ENCODE measurements at regions not wholly inside any gene's neighbourhood (a gene's known extent, or its start where the extent isn't known, plus 50 kb on each side); places are given as distances from the start of the nearest gene placed in this dataset.

DNA sequence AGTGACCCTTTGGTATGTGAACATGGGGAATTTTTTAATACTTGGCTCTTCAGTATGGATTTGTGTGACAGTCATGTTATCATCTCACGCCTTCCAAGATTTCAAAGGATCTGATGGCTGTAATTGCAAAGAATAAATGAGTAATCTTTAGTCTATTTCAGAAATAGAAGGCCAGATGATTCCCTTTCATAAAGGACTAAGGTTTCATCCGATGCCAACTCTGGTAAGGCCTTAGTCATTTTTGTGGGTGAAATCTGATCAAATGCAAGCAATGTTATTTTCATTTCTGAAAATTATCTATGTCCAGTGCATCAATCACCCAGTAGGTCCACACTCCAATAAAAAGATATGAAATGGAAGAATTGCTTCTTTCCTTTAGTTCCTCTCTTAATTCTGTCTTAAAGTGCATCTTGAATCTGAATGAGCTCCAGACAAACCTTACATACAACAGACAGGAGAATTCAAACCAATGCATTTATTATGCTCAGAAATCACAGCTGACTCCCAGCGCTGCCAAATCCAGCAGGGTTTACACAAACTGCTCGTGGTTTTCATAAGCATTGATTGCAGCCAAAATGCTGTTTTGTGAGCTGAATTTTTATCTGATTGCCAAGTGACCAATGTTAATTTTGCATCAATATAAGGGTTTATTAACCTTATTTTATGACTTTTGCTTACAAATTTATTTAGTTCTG, 565.2 kb upstream of the MARCKS start:
- DNase-seq (ENCODE audit: low read depth in 2 of 2): no peak

DNA sequence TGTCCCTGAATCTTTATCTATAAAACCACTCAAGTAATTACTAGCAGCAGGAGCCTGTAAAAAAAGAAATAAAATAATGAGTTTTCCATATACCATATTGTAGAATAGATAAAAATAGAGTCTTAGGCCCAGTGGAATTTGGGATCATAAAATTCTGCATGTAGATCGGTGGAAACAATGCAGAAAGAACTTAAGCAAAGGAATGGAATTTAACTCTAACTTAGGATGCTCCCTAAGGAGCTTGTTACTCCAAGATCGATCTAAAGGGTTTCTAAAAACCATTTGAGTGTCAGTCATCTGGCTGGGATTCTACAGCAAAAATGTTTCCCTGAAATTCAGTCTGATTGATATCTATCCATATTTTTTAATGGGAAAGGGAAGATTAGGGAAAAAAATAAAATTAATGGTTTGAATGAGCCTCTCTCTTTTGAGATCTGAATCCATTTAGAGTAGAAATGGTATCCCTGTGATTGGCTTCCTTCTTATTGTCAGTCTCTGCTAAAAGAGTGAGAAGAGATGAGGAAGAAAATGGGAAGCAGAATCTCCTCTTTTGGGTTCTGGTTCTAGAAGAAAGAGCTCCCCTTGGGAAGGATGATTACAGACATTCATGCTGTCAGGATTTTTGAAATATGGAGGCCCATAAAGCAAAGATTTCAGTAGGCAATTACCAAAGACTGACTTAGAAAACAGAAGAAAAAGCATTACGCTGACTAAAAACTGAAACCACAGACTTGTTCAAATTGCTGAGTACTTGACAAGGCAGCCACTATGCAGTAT, 564.3 kb upstream of the MARCKS start:
- DNase-seq (ENCODE audit: low read depth in 2 of 2): no peak

DNA sequence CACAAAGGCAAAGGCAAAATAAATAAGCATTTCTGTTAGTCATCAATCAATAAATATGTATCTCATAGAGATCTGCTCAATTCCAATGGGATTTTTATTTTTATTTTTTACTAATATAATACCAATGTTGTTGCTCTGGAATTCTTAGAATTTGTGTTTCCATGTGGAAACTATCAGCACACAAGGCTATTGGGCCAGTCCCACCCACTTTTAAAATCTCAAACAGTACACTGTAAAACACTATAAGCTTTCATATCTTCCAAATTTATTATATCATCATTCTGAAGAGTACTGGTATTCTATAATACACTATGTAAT, 563.8 kb upstream of the MARCKS start:
- no peak for DNase-seq (ENCODE audit: low read depth in 2 of 2)

DNA sequence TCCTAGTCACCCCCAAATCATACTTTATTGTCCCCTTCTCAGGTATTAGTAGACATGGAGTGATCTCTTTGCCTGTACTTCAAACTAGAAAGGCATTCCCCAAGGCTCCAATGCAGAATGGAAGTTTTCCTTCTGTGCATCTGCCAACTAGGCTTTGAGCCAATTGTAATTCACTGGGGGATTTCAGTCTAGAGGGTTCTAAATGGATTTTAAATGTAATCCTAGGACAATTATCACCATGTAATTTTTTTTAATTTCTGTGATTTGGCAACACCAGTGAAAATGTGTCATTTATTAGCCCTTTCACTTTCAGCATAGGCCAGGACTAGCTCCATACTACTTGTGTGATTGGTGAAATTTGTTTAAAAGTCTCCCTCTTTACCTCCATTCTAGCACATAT, 557.6 kb upstream of the MARCKS start:
- no peak for DNase-seq (ENCODE audit: low read depth in 2 of 2)

DNA sequence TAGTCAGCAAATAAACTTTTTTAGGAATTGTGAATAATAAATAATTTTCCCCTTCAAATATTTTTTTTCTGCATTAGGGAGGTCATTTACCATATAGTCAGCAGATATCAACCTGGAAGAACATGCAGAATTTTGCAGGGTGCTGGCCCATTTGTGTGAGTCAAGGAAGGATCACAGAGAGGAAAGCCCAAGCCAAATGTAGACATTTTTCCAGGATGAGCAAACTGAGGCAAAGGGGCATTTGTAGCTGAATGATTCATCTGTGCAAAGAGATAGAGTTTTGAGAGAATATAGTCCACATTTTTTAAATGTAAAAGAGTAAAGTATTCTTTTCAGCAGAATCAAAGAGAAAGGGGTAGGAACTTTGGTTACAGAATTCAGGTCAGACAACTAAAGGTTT, 555.5 kb upstream of the MARCKS start:
- no peak for DNase-seq (ENCODE audit: low read depth in 2 of 2)

DNA sequence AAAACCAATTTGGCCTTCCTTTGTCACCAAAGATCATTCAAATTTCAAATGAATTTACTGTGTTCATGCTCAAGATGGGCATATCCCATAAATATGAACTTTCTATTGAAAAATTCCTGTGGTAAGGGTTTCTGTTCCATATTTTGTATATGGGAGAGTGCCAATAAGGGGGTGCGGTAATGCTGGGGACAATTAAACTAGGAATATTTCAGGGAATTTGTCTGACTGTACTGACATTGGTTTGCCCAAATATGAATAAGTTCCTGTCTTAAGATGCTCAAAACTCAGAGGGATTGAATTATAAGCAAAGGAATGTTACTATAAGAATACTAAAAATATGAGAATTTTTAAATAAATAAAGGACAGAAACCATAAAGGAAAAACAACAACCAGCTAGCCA, 553.0 kb upstream of the MARCKS start:
- DNase-seq (ENCODE audit: low read depth in 2 of 2): no peak

DNA sequence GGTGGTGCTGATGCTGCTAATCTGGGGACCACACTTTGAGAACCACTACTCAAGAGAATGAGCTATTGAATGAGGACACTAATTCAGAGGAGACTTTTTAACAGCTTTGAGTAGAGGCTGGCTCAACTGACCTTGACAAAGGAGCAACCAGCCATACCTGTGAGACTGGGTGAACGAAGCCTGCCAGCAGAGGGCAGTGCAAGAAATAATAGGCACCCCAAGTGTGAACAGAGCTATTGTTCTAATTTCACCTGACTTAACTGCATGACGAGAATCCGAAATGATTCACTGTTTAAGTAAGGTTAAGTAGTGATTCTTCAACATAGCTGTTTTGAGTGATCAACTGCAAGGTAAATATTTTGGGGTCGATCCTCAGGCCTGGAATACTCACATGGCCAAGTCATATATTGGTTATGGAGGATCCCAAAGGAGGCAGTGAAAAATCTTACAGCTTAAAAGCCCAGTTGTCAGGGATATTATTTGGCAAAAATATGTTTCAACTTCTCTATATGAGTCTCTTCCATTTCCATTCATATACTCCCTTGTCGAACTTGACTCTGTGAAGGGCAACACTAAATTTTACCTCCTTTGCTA, 550.5 kb upstream of the MARCKS start:
- no peak for DNase-seq (ENCODE audit: low read depth in 2 of 2)

DNA sequence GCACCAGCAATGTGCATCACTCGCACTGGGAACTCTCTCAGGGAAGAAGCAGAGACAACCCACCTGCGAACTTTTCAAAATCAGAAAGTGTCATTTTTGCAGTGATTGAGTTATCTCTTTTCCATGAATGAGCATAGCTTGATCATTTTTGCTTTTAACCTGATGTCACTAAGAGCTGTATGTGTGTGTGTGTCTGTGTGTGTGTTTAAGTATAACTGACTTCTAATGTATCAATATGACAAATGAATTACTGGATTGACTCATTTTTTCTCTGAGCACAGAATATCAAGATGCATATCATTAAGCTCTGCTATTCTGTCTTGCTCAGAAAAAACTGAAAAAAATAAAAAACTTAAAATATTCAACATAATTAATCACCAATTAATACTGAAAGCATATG, 548.9 kb upstream of the MARCKS start:
- DNase-seq (ENCODE audit: low read depth in 2 of 2): no peak

DNA sequence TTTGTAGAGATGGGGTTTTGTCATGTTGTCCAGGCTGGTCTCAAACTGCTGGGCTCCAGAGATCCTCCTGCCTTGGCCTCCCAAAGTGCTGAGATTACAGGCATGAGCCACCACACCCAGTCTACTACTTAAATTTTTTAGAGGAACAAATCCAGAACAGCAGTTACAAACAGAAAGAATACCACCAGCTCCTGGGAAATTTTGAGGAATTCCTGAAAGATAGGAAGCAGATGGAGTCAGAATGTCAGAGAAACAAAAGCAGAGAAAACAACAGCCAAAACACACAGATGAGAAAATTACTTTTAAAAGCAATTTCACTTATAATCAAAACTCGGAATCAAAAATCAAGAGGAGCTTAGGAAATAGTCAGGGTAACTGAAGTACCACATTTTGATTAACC, 543.3 kb upstream of the MARCKS start:
- no peak for DNase-seq (ENCODE audit: low read depth in 2 of 2)

DNA sequence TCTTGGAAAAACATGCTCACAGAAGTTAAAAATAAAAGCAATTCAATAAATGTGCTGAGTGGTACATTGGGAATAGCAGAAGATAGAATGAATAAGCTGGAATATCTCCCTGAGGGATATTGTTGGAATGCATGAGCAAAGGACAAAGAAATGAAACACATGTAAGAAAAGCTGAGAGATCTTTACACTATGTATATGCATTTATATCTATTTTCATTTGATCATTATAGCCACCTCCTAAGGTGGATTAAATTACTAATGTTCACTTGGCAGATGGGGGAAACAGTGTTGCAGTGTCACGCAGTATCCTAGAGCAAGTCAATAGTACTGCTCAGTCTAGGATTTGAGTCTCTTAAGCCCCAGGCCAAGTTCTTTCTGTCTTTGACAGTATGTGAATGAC, 542.0 kb upstream of the MARCKS start:
- DNase-seq (ENCODE audit: low read depth in 2 of 2): no peak

DNA sequence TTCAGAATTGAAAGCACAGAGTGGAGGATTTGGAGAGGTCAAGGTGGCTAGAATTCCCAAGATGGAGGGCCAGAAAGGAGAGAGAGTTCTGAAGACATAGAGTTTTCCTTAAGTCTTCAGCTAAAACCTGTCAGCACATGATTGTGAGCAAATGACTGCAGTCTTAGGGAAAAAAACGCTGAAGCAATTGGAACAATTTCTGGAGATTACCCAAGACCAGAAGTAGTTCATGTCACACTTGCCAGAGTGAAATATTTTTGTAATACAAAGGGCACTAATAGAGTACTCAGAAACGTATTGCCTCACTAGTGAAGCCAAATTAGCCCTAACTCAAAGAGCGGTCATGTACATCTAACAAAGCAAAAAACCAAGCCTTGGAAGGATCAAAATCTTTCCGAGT, 541.3 kb upstream of the MARCKS start:
- no peak for DNase-seq (ENCODE audit: low read depth in 2 of 2)

DNA sequence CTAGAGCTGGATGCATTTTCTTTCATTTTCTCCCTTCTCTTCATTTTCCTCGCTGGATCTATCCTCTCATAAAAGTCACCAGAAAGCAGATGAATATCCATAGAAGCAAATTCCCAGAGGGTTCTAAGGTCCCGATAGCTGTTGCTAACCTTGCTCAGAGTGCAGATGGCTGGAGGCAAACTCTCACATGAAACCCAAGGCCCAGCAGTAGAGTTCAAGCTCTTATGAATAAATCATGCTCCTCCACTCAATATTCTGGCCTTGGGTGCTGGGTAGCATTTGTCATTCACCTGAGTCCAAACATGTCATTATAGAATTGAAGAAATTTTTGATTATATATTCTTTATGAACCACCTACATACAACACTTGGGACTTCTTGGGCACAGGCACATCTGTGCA, 539.7 kb upstream of the MARCKS start:
- no peak for DNase-seq (ENCODE audit: low read depth in 2 of 2)

DNA sequence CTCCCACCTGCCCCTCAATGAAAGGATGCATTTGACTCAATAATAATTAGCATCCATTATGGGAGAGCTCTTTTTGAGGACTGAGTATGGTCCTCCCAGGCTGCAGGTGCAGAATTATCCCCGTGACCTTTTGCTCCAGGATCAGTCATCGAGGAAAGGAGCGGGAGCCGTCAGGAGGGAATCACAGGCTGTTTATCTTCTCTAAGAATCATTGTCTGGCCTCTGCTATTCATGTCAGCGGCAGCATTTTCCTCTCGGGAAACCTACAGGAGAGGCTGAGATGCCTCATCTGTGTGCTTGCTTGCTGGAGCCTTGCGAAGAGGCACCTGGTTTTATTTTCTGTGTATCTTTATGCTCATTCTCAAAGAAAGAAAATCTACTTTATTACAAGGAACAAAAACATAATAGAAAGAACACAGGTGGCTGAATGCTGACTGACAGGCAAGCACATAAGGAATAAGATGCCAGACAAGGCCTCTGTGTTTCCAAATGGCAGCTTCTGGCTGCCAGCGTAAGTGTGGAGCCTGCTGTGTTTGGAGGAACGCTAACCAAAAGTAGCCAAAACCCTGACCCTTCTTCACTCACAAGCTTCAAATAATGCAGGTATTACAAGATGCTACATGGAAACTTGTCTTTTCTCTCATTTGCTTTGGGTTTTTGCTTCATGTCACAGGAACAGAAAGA, 539.1 kb upstream of the MARCKS start:
- no peak for DNase-seq (ENCODE audit: low read depth in 2 of 2)

DNA sequence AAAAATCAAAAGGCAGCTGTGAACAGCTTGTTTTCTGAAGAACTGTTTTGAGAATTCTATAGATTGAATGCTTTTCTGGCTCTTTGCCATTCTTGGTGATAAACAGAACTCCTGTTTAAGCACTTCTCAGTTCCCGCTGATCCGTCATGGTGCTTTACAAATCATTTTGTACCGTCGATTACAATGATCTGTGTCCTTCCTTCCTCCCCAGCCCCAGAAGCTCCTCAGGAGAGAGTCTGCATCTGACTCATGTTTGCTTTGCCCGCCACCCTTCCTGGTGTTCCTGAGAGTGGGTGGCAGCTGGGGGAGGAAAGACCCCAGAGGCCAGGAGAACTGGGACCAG, 538.6 kb upstream of the MARCKS start:
- no peak for DNase-seq (ENCODE audit: low read depth in 2 of 2)

DNA sequence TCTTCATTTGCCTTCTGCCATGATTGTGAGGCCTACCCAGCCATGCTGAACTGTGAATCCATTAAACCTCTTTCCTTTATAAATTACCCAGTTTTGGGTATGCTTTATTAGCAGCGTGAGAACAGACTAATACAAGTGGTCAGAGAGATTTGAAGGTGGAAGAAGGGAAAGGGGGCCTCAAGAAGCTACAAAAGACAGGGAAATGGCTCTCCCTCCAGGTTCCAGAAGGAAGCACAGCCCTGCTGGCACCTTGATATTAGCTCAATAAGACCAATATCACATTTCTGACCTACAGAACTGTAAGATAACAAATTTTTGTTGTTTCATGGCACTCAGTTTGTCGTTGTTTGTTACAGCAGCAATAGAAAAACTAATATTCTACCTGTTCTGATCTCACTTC, 536.5 kb upstream of the MARCKS start:
- no peak for DNase-seq (ENCODE audit: low read depth in 2 of 2)

DNA sequence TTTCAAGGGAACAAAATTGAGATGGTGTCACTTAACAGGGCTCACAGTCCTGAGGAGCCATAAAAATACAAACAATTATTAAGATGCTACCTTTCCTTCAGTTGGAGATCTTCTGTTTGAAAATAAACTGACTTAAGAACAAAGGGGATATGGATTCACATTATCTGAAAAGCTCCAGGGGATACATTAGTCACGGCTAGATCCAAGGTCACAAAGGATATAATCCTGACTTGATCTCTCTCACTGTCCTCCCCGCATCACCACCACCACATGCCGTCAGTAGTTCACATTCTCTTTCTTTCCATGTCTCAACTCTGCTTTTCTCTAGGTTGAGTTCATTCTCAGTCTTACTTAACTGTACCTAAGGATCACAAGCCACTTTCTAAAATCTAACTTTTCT, 530.4 kb upstream of the MARCKS start:
- no peak for DNase-seq (ENCODE audit: low read depth in 2 of 2)

DNA sequence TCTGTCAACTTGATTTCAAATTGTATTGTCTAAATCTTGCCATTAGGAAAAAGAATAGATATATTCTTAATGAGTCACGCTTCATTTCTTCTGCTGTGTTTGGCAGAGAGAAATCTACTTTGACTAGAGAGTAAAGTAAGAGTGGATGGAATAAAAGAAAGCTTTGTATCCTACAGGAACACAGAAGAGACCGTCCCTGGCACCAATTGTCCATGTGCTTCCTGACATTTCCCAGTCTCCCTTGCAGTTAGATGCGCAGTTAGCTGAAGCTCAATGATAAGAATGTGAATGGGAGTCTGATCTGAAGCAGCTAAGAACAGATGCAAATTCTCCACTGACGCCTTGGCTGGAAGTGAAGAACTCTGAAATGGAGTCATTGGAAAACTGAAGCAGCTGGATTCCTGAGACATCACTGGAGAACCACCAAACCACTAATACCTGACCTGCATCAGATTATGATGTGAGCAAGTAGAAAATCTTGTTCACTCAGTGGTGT, 528.2 kb upstream of the MARCKS start:
- DNase-seq (ENCODE audit: low read depth in 2 of 2): no peak

DNA sequence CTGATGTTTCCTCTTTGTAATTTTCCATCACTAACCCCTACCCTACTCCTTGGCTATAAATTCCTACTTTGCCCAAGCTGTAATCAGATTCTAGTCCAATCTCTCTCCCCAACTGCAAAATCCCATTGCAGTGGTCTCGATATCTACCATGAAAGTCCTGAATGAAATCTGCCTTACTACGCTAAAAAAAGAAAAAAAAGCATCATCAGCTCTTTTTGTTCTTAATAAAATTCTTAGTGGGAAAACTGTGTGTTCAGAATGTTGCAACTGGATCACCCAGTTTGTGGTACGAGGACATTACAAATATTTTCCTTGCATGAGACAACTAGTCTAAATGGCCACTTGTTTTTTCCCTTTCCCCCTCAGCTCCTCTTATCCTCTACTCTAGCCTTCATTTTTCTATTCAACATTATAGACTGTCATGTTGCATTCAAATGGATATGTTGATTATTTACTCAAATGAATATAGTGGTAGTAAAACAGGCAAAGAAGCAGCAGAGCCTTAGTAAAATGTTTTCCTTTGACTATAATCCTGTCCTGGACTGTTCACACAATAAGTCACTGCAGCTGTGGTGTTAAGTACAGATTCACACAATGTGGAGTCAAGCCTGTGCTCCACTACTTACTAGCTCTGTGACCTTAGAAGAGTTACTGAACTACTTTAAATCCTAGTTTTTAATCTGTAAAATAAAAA, 527.1 kb upstream of the MARCKS start:
- no peak for DNase-seq (ENCODE audit: low read depth in 2 of 2)

DNA sequence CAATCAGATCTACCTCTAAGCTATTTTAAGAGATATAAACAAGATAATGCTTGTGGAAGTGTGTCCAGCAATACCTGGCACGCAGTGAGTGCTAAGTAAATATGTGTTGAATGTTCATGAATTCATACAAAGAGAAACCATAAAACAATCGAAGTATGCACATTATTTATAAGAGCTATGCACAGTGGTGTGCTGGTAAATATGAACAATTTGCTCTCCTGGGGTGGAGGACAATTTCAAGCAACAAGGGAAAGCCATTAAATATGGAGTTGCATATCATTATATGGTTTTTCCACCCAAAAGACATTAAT, 526.6 kb upstream of the MARCKS start:
- DNase-seq (ENCODE audit: low read depth in 2 of 2): no peak

DNA sequence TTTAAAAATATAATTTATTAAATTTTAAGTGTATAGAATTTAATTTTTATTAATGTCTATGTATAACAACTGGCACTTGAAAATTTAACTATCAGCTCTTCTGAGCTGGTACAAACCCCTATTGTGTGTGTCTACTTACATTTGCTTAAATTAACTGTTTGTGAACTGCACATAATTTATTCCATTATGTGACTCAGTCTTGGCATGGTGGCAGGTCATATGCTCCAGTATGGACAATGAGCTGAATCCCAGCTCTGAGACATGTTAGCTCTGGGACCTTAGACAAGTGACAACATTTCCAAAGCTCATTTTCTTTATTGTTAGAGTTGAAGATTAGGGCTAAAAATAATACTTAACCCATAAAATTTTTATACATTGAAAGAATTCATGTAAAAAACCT, 526.1 kb upstream of the MARCKS start:
- no peak for DNase-seq (ENCODE audit: low read depth in 2 of 2)

DNA sequence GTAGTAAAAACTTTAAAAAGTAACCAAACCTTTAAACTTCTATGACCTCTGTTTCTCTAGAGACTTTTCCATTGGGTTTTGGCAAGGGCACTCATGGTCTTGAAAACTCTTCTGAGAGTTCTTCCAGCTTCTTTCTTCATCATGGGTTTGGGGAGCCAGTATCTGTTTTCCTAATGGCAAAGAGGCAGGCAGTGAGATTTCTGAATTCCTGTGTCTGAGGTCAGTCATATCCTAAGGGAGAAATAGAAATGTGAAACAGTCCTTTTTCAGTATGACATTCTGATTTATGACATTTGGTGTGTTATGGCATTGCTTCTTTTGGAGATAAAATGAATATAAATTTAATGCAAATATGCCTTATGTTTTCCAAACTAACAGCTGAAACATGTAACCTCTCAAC, 518.5 kb upstream of the MARCKS start:
- no peak for DNase-seq (ENCODE audit: low read depth in 2 of 2)

DNA sequence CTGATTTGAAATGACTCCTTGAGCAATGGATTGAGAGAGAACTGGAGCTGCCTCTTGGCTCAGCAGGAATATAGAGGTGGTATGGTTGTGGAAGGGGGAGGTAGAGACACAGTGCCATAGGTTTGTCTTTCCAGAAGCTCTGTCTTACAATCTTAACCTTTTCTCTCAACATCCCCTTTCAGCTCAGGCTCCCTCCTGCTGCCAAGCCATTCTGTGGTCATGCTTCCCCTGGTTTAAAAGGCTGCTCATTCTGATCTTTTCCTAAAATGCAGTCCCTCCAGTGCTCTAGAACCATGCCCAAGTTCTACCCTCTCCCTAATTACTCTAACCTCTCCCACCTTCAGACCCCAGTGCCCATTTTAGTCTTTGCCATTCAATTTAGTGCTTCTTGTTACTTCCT, 517.9 kb upstream of the MARCKS start:
- DNase-seq (ENCODE audit: low read depth in 2 of 2): no peak
